Erythroblast (primary cell): ENCODE measurements at regions not wholly inside any gene's neighbourhood (a gene's known extent, or its start where the extent isn't known, plus 50 kb on each side); places are given as distances from the start of the nearest gene placed in this dataset.

ENCODE experiments used
- GATA1 ChIP-seq: IDR thresholded peaks from 2 replicates; pipeline ENCODE4 v1.6.1; 2011; ENCODE audit warnings: low read depth, mild to moderate bottlenecking, control low read depth, low read length, moderate library complexity
- POLR2A ChIP-seq: IDR thresholded peaks from 2 replicates; pipeline ENCODE4 v1.6.1; 2011; ENCODE audit warnings: mild to moderate bottlenecking, low read length

GRCh38 chr3:127385540-127385870, 97.7 kb upstream of the PRR20G start:
- no peak for TF ChIP-seq POLR2A
- no peak for TF ChIP-seq GATA1
